ENCODE measurements at regions not wholly inside any gene's neighbourhood (a gene's known extent, or its start where the extent isn't known, plus 50 kb on each side); places are given as distances from the start of the nearest gene placed in this dataset.
"Not testable (repeated sequence)": the region's sequence is repeated elsewhere in the genome, so short reads cannot be mapped to it uniquely, and the experiment has no call there.

DNA sequence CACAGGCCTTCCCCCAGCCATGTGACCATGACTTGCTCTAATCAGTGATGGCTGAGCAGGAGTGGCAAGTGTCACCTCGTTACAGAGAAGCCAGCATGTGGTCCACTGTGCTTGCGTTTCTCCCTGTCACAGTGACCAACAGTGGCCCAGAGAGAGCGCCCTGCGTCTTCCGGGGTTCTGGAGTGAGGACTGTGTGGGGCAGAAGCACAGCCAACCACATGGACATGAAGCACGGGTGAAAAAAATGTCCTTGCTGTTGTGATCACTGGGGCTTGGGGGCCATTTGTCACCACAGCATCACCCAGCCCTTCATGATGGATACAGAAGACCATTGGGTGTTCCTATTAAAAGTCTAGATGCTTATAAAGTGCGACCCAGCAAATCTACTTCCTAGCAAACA is 174.6 kb upstream of the C14orf180 start:
- no peak for DNase-seq

- no peak for DNase-seq
Measured at GRCh38 chr14:104405360-104406226, 174.0 kb upstream of the C14orf180 start.

DNA sequence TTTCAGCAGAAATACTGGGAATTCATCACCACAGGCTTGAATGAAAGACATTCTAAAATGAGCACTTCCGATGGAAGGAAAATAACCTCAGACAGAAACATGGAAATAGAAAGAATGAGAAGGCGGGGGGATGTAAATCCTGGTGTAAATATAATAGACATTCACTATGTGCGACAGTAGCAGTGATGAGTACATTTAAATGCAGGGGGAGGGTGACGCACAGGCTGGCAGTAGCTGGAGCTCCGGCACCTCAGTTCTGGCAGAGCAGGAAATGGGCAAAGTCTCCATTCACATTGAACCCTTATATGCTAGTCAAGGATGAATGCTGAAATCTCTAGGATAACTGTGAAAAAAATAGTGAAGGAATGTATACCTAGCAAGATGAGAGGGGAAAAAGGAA is 172.7 kb upstream of the C14orf180 start:
- DNase-seq: no peak

GRCh38 chr14:104416383-104416782 is 163.2 kb upstream of the C14orf180 start:
- no peak for DNase-seq

DNA sequence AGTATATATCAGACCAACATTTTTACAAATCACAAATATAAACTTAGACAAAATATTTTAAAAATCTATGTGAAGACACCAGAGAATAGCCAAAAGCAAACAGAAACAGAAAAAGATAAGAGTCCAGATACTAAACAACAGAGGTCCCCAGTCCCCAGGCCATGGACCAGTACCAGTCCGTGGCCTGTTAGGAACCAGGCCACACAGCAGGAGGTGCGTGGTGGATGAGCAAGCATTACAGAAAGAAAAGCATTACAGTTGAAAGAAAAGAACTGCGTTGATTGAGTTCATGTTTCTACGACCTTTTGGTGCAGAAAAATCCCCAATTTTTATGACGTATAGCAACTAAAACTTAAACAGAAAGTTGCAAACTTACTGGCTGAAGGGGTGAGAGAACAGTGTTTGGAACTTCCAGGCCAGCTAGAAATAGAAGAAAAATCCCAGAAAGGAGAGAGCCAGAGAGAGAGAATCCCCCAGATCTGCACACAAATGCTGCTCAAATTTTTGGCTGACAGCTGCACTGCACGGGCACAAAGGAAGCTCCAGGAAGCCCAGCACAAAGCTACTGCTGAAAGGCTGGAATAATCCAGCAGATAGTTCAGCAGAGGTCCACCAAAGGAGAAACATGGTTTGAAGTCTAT is 159.6 kb upstream of the C14orf180 start:
- no peak for DNase-seq

GRCh38 chr14:104420523-104420922 is 159.0 kb upstream of the C14orf180 start:
- not testable (repeated sequence) for DNase-seq

DNA sequence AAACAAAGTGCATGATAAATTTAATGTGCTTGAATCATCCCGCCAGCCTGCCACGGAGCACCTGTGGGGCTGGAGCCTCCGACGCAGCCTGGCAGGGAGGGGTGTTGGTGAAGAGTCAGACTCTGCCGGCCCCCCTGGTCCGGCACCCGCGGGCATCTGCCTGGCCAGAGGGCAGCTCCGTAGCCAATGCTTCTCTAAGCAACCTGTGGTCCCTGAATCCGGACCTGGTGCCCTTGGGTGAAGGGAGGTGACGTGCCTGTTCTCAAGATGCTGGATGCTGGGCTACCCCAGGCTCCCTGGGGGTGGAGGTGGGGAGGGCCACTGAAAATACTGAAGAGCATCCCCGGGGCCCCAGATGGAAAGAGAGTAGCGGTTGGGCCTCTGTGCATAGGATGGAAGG is 158.6 kb upstream of the C14orf180 start:
- DNase-seq: no peak

DNA sequence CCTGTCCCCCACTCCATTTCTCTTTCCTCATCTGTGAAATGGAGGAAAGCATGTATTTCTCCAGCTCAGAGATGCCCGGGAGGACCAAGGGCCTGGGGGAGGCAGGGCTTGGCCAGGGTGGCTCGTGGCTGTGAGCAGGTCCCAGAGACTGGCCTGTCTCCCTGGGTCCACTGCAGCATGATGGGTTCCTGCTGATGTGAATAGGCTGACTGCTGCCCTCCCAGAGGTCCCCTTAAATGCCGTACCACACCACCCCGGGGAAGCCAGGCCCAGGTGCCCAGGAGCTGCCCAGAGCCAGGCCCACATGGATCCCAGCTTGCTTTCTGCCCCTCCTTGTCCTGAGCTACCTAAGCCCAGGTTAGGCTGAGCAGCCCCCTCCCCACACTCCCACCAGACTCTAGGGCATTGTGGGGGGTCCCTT is 158.2 kb upstream of the C14orf180 start:
- no peak for DNase-seq

- no peak for DNase-seq
Measured at GRCh38 chr14:104421892-104422828, 157.4 kb upstream of the C14orf180 start.

GRCh38 chr14:104422837-104423681 is 156.5 kb upstream of the C14orf180 start:
- no peak for DNase-seq

- DNase-seq: no peak
Measured at GRCh38 chr14:104423701-104424405, 155.7 kb upstream of the C14orf180 start.

DNA sequence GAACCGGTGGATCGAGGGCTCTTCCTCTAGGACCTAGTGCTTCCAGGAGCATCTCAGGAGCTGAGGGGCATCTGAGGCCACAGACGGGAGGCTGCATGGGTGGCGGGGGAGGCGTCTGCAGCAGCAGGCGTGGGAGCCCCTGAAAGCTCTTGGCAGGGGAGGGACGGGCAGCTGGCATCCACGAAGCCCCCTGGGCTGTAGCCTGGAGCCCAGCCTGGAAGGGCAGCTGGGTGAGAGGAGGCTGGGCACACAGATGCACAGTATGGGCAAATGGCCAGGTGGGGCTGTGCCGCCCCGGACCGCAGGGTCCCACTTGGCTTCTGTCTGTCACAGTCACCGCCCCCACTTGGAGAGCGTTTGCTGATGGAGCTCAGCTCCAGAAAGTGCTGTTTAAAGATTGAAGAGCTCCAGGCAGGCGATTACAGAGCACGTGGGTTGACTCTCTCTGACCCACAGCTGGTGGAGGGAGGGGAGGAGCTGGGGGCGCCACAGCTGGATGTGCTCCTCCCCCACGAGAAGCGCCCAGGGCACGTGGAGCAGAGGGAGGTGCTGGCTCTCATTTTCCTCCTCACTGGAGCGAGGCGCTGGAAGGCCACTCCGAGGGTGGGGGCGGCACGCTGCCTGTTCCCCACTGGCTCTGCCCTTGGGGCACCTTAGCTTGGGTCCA is 155.0 kb upstream of the C14orf180 start:
- no peak for DNase-seq

GRCh38 chr14:104425171-104425681 is 154.3 kb upstream of the C14orf180 start:
- DNase-seq: no peak

GRCh38 chr14:104425763-104426646 is 153.6 kb upstream of the C14orf180 start:
- no peak for DNase-seq

- DNase-seq: no peak
Measured at GRCh38 chr14:104427131-104427851, 152.3 kb upstream of the C14orf180 start.

DNA sequence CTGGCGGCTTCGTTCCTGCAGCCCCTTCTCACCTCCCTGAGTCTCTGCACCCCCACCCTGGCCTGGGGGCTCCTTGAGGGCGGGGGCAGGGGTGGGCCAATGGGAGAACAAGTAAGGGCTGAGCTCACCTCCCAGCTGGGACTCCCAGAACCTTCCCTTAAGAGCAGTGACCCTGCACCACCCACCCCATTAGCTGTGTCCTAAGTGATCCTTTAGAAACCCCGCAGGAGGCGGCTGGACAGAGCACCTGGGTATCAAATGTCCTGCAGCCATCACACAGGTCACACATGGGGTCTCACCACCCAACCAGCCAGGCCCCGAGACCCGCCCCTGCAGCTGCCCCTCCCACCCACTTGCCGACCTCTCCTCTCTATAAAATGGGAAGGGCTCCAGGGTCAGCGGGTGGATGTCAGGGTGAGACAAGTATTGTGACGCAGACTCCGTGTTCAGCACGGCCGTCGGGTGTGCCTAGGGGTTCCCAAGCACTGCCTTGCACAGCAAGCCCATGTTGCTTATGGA is 151.2 kb upstream of the C14orf180 start:
- DNase-seq: no peak

GRCh38 chr14:104428860-104429259 is 150.7 kb upstream of the C14orf180 start:
- DNase-seq: no peak

- DNase-seq: no peak
Measured at GRCh38 chr14:104429291-104429861, 150.2 kb upstream of the C14orf180 start.
